CD4-positive, alpha-beta T cell treated with Interleukin-4 for 4 hours (primary cell): ENCODE measurements at regions not wholly inside any gene's neighbourhood (a gene's known extent, or its start where the extent isn't known, plus 50 kb on each side); places are given as distances from the start of the nearest gene placed in this dataset.
"Not testable (repeated sequence)": the region's sequence is repeated elsewhere in the genome, so short reads cannot be mapped to it uniquely, and the experiment has no call there.

Experiments used
- DNase-seq: peaks from one replicate; pipeline ENCODE4 v3.0.0-alpha.2; 2020

DNA sequence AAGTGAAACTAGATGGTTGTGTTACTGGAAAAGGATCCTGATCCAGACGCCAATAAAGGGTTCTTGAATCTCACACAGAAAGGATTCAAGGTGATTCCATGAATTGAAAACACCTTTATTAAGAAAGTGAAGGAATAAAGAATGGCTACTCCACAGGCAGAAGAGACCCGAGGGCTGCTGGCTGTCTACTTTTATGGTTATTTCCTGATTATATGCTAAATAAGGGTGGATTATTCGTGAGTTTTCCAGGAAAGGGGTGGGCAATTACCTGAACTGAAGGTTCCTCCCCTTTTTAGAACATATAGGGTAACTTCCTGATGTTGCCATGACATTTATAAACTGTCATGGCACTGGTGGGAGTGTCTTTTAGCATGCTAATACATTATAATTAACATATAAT is 50.9 kb upstream of the WARS2 start:
- no peak for DNase-seq

DNA sequence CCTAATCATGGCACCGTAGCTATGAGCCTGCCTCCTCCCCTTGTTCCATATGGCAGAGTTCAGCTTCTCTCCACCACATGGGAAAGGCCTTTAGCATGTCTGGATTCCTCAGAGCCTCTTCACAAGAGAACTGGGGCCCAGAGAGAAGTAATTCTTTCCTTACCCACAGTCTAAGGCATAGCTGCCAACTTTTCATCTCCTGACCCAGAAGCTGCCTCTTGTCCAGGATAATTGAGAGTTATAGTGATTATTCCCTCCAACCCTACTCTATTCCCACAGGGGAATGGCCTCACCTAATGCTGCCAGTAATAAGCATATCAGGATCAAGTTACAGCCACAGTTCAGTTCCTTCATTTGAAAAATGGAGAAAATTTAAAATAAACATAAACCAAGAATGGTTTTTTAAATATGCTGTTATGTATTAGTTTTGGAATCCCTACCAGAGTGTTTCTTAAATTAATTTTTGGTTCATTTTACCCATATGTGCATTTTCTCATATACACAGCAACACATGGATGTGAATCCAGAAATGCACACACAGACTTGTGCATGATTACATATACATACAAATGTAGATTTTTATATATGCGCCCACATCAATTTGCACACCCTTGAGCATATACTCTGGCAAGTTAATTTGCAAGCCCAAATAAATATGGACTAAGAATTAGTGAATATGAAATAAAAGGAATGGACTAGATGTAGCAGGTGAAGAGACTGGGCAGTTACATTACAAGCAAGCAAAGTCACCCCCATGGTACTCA is 63.9 kb upstream of the WARS2 start:
- no peak for DNase-seq

DNA sequence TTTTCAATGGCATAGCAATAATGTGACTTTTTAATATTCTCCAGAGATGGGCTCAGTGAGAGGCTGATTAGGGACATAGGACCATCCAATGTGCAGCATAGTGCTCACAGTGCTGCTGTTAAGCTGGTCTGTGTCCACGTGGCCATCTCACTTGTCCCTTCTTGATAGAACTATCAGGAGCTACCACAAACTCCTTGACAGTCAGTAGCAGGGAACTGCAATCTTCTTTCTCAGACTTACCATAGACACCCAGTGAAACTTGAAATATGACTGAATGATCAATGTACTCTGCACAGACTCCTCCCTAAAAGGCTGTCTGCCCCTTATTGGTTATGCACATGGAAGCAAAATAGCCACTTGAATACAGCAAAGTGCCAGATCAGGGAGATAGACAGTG is 64.5 kb upstream of the WARS2 start:
- DNase-seq: no peak

DNA sequence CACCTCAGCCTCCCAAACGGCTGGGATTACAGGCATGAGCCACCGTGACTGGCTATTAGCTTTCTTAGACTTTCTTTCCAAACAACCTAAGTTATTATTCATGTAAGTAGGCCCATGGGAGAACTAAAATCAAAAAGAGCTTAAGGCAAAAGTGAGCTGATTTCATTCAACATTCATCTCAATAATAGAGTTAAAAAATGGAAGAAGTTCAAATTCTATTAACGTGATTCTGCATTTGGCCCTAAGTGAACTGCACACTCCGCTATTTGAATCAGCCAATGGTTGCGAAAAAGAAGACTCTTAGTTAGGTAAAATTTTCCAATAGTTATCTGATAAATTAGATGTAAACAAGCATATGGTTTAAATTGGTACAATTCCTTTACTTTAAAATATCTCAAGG is 68.6 kb upstream of the WARS2 start:
- DNase-seq: no peak

DNA sequence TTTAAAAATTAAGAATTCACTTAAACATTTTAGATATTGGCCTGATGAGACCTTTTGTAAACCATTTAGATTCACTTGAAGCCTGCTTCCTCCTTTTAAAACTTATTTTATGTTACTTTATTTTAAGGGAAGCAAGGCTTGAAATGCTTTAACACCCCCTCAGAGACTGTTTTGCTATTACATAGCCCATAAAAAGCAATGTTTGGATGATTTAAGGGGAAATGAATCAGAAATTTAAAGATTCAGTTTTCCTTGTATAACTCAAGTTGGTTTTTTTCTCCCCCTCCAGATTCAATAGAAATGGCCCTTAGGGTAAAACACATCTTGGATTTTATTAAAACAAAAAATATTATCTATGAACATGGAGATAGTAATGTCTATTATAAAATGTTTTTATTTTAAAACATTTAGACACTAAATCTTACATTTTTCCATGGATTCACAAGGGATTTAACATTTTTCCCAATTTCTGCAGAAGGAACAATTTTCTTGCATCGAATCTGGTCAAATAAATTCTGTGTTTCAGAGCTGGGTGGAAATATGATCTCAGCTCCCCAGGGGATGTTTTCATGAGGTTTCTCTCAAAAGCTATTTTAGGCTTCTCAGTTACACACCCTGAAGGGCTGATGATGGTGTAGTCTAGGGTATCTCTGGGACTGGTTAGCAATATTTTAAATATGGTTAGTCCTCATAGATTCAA is 69.3 kb upstream of the WARS2 start:
- no peak for DNase-seq

DNA sequence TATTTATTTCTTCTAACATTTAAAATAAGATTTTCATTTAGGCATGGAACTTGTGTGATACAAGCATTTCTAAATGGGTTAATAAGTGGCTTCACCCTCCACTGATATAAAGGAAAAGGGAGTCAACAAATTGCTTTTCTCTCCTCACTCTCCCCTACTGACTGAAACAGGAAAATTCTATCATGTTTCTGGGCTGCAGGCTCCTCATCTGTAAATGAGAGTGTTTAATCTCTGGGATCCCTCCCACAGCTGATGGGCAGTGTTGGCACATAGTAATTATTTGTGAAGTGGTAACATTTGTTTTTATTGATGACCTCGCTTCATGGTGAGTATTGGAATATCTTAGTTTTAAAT is 69.8 kb upstream of the WARS2 start:
- no peak for DNase-seq

DNA sequence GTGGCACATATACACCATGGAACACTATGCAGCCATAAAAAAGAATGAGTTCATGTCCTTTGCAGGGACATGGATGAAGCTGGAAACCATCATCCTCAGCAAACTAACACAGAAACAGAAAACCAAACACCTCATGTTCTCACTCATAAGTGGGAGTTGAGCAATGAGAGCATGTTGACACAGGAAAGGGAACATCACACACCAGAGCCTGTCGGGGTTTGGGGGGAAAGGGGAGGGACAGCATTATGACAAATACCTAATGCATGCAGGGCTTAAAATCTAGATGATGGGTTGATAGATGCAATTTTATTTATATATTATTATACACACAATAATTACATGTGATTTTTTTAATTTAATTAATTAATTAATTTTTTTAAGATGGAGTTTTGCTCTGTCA is 72.8 kb upstream of the WARS2 start:
- DNase-seq: not testable (repeated sequence)

DNA sequence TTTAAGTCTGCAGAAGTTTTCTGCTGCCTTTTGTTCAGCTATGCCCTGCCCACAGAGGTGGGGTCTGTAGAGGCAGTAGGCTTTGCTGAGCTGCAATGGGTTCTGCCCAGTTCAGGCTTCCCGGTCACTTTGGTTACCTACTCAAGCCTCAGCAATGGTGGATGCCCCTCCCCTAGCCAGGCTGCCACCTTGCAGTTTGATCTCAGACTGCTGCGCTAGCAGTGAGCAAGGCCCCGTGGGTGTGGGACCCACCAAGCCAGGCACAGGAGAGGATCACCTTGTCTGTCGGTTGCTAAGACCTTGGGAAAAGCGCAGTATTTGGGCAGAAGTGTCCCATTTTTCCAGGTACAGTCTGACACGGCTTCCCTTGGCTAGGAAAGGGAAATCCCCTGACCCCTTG is 74.5 kb upstream of the WARS2 start:
- not testable (repeated sequence) for DNase-seq

DNA sequence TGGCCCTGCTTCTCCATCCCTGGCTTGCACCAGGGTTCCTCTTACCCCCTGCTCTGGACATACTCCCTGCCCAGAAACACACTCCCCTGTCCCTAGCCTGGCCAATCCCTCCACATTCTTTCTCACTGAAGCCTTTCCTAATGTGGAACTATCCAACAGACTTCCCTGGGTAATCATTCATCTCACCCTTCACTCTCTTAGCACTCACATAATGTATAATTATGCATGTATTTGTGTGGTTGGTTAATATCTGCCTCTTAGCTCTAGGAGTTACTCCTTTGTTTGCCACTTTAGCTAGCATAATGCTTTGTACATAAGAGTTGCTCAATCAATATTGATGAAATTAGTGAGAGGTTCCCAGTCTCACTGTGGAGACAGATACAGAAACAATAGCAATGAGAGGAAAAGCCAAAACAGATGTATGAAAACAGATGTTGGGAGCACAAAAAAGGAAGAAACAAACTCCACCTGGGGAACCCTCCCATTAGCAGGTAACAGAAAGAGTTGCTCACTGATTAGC is 76.9 kb upstream of the WARS2 start:
- DNase-seq: no peak

DNA sequence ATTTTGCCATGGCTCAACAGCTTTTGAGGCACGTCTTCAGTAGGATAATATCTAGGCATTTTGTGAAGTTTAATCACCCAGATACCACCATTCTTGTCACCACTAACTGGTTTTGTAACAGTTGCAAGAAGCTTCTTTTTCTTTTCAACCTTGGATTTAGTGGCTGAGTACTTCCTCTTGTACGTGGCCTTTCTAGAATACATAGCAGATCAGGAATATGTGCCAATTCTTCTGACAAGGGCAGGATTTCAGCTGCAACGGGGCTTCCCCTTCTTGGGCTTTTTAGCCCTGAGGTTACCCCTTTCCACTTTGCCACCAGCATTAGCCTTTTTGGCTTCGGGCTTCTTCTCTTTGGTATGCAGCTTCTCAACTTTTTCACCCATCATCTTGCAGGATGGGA is 79.3 kb upstream of the WARS2 start:
- no peak for DNase-seq

DNA sequence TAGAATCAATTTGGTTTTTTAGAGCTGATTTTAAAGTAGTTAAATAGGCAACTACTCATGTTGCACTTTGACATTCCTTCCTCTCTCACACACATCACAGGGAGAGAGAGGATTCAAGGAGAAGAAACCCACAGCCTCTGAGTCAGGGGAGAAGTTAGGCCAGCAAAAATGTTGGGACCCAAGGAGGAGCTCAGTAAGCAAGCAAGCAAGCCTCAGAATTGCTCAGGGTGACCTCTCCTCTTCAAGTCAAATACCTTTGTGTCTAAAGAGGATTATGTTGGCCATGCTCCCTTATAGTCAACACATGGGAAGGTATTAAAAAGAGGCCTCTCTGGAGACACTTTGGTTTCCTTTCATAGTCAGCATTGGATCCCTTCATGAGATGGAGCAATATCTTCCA is 80.5 kb upstream of the WARS2 start:
- no peak for DNase-seq

DNA sequence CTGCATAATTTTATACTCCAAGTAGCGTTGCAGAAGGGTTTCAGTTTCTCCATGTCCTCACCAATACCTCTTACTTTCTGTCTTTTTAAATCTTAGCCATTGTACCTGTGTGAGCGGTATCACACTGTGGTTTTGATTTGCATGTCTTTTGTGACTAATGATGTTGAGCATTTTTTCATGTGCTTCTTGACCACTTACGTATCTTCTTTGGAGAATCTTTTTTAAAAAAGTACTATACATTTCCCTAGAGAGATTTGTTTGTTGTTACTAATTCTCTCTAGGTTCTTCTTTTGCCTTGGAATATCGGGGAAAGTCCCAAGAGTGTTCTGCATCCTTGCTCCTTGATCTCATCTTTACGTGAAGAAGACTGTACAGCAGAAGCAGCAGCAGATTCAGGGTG is 81.8 kb upstream of the WARS2 start:
- DNase-seq: no peak

DNA sequence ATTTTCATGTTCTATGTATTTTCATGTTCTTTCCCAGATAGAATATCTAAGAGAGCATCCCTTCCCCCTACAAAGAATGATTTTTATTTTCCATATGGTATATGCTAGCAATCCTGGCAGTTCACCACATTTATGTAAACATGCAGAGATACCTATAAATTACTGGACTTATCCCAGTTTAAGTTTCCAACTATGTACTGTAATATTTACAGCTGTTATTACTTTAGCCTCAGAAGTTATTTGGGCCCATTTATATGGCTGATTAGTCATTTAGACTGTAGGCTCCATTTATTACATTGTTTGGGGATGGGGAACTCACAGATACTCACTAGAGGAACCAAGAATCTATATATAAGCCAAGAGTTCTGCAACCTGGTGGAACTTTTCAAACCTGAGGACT is 84.8 kb upstream of the WARS2 start:
- no peak for DNase-seq

DNA sequence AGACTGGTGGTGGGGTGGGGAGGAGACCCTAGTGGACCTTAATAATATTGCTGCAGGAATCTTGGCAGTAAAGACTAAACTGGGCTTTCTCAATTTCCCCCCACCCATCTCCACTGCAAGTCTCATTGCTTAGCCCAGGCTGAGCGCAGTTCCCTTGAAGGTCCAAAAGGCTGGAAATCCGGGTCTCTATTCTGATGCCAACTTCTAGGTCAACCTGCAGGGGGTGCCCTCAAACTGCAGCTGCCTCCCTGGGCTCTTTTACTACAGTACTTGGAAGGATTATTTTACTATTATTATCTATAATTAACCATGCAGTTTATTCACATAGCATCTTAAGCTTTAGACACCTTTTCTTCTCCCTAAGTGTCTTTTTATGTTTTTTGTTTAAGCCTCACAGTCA is 85.4 kb upstream of the WARS2 start:
- no peak for DNase-seq

DNA sequence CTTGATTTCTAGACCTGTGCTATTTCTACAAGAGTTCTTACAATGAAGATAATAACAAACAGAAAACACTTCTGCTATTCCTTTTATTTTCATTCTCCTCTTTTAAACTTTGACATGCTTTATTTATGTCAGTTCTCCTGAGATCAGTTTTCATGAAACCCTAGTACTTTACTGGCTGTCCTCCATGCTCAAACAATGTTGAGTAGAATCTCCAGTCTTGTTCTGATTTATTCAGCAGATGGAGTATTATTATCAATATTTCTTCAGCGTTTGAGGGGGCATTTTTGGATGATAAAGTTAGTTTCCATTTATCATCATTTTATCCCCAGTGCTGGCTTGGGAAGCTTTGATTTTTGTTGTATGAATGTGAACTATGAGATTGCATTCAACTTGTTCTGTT is 85.9 kb upstream of the WARS2 start:
- no peak for DNase-seq

DNA sequence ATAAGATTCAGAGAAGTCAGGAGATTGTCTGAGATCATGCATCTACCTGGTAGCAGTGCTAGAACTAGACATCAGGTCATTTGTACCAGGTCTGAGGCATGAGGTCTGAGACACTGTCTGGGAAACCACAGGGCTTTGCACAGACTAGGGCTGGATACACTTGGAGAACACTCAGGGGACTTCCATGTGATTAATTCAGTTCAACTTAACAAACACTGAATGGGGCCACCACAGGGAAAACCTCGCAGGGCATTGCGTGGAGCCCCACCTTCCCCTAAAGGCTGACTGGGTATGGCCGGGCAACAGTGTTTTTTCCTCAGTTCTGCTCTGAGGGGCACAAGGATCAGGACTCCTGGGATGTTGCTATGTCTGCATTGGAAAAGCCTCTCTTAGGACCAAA is 86.5 kb upstream of the WARS2 start:
- no peak for DNase-seq

DNA sequence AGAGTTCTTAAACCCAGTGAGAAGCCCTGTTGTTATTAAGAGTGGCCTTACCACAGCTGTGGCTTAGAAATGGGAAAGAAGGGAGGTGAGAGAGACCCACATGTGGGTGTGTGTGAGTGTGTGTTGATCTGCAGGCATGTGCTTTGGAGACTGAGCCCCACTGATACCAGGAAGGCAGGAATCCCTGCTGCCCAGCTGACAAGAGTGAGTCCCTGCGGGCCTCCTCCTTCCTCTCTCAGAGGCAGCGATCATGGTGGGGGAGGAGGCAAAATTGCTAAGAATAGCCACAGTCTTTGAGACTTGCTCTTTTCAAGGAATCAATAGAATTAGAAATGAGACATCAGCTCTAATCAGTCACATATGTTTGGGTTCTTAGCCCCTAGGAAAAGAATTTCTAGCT is 87.0 kb upstream of the WARS2 start:
- DNase-seq: no peak

DNA sequence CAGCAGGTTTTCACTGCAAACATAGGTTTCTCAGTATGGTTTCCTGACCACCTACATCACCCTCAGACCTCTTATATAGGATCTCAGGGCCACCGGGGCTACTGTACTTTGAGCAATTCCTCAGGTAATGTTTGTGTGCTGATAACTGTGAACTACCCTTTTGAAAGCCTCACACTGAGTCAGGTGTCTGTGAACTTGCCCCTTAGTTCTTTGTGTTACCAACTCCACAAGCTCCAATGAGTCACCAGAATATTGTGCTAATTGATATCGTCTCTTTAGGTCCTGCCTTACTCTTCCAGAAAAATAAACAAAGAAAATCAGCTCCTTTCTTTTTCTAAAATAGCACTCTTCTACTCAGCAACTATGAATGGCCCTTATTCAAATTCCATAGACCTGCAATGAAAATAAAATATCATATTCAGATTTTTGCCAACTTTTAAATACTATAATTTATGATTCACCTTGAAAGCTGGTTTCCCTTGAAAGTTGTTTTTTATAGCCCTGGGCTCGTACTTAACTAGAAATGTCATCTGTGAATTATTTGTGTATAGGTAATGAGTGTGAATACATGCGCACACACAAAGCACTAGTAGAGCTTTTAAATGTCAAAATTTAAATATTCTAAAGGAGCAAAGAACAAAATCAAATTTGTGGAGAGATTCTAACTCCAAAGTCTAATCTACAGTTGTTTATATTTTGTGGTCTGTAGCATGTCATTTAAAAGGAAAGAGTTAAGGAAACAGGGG is 88.1 kb upstream of the WARS2 start:
- DNase-seq: no peak

DNA sequence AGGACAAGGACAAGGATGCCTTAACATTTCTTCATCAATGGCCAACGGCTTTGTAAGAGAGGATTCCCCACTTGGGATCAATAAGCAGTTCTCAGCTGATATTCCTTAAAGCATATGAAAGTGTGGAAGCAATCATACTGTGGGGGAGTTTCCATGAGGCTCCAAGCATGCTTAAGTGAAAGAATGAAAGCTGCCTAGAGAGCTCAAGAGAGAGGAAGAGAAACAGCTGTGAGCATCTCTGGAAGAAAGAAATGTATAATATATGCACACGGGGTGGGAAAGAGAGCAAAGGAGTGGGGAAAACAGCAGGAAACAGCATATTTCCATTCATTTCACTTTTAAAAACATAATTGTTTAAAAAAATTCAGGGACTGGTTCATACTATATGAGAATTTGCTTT is 94.7 kb upstream of the WARS2 start:
- DNase-seq: no peak

DNA sequence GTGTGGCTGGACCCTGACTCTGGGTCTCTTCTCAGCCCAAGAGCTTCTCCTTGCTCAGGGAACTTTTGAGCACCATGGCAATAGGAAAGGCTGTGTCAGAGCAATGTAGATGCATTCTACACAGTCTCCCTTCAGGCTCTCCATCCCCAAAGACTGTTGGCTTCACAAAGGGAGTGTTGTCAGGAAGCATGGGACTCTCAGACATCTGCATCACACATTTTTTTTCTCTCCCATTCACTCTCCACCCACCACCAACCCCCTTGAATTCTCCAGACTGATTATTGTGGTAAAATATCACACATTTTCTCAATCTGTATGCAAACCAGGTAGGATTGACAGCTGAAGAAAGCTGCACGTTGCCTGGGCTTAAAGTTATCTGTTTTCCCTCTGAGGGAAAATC is 105.4 kb upstream of the WARS2 start:
- DNase-seq: no peak

DNA sequence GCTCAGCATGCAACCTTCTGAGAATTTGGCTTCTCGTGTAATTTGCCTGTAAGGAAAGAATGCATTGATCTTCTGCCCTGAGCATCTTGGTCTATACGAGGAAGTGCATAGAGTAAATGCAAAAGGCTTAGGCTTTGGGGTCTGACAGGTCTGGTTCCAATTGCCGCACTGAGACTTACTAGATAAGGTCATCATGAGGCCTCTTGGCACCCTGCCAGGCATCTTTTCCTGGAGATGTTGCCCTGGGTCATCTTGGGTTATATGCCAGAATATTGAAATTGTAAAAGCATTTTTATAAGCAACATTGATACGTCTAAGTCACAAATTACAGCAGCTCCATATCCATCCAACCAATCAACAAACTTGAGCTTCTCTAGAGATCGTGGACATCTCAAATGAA is 108.8 kb upstream of the WARS2 start:
- DNase-seq: no peak

DNA sequence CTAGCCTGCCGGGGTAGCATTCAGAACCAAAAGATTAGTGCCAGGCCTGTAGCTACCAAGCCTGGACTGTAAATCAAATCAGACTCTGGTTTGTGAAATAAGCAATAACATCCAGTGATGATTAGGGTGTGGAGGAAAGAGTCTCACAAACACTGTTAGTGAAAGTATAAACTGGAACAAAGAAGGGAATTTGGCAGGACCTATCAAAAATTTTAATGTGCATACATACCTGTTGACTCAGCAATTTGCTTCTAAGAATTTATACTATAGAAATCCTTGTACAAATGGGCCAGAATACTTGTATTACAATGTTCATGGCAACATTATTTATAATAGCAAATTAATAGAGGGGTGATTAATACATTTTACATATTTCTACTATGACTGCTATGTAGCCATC is 109.8 kb upstream of the WARS2 start:
- no peak for DNase-seq

DNA sequence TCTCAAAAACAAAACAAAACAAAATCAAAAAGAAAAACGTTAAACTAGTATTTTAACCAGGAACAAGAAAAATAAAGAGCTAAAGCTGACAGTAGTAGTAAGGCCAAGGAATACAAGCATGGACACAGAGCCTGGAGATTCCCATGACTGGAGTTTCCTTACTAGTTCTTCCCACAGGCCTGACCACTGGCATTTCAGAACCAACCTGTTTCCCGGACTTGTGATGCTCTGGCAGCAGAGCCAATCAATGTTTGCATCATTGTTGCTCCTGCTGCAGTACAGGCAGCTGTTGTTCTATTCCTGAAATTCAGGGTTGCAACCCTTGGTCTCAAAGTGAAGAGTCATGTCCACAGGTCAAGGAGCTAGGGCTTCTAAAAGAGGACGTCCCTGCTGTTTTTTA is 111.3 kb upstream of the WARS2 start:
- DNase-seq: no peak

DNA sequence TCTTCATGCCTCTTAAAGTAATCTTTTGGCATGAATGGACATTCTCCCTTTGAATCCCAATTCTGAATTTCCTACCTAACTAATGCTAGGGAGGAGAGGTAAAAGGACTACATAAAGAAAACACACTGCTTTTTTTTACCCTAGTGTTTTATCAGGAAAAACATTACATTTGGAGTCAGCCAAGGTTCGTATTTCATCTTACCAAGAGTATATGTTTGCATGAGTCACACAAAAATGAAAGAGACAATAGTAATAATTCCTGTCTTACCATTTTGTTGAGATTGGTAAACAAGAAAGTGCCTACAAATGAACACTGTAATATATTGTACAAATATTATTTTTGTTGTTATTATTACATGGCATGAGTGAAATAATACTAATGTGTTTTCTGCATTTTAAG is 112.9 kb upstream of the WARS2 start:
- DNase-seq: no peak
